NCI-H82 (cell line): ENCODE measurements at regions not wholly inside any gene's neighbourhood (a gene's known extent, or its start where the extent isn't known, plus 50 kb on each side); places are given as distances from the start of the nearest gene placed in this dataset.
"Not testable (repeated sequence)": the region's sequence is repeated elsewhere in the genome, so short reads cannot be mapped to it uniquely, and the experiment has no call there.

Experiments
- DNase-seq: peaks from one replicate; lab custom pipeline; 2025; lab: John Stamatoyannopoulos, UW

DNA sequence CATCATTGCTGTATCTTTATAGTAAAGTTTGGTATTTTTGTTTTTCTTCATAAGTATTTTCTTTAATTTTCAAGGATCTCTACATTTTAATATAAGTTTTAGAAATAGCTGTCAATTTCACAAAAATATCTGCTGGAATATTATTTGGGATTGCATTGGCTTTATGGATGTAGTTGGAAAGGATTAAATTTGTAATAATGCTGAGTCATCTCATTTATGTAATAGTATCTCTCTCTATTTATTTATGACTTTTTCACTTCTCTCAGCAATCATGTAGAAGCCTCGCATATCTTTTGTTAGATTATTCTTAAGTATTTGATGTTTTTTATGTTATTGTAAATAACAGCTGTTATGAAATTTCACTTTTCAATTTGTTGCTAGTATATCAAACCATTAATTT is 223.1 kb upstream of the POGK start:
- DNase-seq, result no peak

DNA sequence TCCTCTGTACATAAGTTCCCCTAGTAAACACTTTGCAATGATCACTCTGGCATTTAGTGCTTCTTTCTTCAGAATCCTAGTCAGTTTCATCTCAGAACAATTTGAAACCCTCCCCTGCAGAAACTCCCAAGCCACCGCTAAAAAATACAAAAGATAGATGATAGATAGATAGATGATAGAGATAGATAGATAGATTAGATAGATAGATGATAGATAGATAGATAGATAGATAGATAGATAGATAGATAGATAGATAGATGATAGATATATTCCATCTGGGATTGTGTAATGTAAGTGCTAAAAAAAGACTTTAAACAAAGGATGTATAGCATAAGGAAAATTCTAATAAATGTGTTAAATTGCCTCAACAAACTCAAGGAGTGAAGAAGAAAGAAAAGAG is 212.6 kb upstream of the POGK start:
- no peak for DNase-seq

DNA sequence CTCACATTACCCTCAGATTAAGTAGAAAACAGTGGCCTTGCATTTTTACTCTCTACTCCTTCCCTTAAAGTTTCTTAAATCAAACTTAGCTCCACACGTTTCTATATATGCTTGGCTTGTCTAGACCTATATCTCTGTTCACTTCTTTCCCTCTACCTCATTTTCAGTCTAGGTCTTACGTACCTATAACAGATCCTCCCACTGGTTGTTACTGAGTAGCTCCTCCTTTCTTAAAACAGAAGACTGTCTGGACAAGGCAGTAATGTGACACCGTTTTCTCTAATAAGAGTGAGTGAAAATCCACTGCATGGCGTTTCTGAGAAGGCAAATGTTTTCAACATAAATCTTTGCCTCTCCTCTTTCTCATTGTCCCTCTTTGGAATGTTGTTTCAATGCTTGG is 211.7 kb upstream of the POGK start:
- peak; percentile 7 for DNase-seq

DNA sequence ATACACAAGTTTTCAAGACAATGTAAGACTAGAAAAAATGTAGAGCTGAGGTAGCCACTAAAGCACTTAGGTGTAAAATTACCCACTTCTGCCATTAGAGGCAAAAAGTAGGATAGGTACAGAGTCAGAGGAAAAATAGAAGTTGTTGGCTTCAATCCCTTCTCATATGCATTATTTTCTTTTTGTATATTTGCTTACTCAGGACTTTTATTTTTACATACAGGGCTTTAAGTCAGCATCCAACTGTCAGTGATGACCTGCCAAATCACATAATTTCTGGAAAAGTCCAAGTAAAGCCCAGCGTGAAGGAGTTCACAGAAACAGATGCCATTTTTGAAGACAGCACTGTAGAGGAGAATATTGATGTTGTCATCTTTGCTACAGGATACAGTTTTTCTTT is 211.0 kb upstream of the POGK start:
- no peak for DNase-seq

DNA sequence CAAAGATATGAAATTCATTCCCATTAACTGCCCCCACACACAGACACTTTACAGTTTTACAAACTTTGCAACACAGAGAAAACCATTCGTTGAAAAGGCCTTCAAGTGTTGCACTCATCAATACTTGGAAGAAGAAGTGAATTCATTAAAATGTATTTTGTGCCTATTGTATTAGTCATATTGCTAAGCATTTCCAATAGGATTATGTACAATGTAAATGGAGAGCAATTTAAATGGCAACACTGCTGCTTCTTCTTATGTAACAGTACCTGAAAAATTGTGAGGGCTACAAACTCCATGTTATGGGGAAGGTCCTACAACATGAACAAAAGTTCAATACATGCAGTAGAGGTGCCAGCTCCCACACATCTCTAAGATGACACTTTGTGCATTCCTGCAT is 209.3 kb upstream of the POGK start:
- DNase-seq, result no peak

DNA sequence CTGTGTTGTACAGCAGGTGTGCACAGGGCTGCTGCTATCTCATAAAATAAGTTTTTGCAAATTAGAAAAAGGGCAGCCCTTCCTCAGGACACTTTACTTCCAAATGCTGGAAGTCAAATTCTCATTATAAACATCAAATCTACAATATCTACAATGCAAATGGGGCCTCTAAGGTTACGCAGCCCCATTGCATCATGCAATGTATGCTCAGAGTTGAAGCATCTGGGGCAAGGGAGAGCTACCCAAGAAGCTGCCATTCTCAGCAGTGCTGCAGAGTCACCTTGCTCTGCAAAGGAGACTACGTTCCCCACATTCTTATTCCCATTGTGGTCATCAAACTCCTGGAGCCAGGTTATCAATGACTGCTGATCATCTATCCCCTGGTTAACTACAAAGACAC is 208.9 kb upstream of the POGK start:
- DNase-seq, result no peak

DNA sequence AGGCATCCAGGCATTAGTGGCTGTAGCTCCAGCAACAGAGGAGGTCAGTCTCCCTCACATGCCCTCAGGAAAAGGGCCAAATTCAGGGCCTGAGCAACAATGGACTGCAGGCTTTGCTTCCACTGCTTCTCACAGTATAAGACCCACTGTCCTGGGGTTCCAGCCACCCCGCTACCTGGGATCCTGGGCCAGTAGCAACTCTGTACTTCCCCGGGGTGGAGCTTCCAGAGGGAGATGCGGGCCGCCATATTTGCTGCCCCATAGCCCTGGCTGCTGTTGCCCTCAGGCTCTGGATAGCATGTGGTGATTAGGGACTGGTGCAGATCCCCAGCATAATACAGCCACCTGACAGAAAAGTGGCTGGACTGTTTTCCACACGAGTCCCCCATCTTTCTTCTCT is 201.1 kb upstream of the POGK start:
- no peak for DNase-seq

DNA sequence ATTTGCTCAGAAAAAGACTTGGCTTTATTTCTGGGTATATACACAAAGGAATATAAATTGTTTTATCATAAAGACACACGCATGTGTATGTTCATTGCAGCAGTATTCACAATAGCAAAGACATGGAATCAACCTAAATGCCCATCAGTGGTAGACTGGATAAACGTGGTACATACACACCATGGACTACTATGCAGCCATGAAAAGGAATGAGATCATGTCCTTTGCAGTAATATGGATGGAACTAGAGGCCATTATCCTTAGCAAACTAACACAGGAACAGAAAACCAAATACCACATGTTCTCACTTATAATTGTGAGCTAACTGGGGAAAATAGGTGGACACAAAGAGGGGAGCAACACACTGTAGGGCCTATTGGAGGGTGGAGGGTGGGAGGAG is 182.0 kb upstream of the POGK start:
- DNase-seq, result not testable (repeated sequence)

DNA sequence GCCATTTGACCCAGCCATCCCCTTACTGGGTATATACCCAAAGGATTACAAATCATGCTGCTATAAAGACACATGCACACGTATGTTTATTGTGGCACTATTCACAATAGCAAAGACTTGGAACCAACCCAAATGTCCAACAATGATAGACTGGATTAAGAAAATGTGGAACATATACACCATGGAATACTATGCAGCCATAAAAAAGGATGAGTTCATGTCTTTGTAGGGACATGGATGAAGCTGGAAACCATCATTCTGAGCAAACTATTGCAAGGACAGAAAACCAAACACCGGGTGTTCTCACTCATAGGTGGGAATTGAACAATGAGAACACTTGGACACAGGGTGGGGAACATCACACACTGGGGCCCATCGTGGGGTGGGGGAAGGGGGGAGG is 172.5 kb upstream of the POGK start:
- not testable (repeated sequence) for DNase-seq

DNA sequence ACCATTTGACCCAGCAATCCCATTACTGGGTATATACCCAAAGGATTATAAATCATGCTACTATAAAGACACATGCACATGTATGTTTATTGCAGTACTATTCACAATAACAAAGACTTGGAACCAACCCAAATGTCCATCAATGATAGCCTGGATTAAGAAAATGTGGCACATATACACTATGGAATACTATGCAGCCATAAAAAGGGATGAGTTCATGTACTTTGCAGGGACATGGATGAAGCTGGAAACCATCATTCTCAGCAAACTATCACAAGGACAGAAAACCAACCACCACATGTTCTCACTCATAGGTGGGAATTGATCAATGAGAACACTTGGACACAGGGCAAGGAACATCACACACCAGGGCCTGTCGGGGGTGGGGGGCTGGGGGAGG is 171.7 kb upstream of the POGK start:
- DNase-seq, result not testable (repeated sequence)

DNA sequence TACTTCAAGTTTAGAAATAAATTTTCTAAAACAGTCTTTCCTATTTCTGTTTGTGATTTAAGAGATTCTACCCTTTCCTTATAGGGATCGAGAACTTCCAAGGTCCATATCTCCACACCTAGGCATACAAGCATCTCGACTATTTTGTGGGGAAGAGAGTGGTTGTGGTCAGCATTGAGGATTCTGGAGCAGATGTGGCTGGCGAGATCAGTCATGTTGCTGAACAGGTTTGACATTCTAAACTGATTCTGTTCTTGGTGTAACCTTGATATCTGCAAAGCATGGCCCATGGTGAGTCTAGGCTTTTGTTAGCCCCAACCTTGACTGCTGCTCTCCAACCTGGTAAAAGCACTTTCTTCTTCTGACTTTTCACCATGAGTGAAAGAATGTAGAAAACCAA is 167.6 kb upstream of the POGK start:
- no peak for DNase-seq

DNA sequence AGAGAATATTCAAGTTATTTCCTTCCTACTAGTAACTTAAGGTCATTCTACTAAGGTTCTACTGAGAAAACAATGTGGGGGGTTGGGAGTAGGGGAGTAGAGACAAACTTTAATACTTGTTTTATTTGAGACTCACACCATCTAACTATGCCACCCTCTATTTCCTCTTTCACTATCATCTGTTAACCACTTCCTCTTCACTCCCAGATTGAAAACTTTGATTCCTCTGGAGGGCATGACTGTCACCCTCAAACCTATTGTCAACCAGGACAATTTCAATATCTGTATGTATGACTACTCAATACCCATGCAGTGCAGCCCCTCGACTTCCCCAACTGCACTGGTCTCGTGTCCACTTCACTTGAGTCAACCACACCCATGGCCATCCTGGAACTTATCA is 165.6 kb upstream of the POGK start:
- no peak for DNase-seq

DNA sequence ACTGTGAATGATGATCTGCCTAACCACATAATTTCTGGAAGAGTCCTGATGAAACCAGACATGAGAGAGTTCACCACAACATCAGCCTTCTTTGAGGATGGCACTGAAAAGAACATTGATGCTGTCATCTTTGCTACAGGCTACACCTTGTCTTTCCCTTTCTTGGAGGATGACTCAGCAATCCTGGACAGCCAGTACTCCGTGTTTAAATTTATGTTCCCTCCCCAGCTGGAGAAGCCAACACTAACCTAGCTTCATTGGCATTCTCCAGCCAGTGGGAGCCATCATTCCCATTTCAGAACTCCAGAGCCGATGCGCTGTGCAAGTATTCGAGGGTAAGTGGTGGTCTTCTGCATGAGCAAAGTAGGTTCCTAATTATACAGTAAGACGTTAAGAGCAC is 164.1 kb upstream of the POGK start:
- DNase-seq, result no peak

DNA sequence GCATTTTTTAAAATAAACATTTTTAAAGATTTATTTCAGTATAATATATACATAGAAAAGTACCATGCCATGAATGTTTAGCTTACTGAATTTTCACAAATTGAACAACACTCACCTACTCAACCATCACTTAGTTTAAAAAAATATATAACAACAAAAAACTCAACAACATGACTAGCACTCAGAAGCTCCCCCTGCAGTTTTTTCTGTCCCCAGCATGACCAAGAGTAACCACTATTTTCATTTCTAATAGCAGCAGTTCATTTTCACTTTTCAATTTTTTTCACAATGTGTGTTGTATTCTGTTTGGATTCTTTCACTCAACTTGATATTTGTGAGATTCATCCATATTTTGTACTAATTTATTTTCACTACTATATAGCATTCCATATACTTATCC is 162.3 kb upstream of the POGK start:
- no peak for DNase-seq

DNA sequence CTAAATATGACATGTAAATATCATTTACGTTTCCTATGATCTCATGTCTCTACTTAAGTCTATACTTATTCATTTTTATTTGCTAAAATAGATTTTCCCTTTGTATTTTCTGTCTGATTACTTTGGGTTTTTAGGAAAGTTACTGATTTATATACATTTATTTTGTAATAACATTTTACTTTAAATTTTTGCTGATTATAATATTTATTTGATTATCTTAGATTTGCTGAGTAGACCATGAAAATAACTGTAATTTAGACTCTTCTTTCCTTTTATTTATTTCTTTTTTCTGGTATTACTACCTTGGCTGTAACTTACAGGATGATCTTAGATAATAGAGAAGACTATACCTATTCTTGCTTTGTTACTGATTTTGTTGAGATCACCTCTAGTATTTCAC is 159.9 kb upstream of the POGK start:
- DNase-seq, result no peak

DNA sequence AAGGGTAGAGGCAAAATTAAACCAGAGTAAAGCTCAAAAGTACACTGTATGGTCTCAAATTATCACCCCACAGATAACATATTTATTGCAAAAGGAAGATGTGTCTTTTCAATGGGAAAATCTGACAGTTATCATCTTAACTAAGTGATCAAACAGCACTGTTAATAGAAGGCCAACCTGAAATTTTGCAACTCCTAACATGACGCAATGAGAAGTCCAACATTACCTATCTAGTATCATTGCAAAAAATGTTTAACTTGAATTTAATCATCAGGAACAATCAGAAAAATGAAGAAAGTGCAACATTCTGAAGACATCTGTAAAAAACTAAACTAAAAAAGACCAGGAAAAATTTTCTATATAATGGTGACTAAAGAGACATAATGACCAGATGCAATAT is 156.7 kb upstream of the POGK start:
- no peak for DNase-seq

DNA sequence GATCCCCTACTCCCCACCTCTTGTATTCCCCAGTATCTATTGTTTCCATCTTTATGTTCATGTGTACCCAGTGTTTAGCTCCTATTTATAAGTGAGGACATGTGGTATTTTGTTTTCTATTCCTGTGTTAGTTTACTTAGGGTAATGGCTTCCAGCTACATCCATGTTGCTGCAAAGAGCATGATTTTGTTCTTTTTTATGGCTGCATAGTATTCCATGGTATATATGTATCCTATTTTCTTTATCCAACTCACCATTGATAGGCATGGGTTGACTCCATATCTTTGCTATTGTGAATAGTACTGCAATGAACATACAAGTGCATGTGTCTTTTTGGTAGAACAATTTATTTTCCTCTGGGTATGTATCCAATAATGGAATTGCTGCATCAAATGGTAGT is 154.6 kb upstream of the POGK start:
- not testable (repeated sequence) for DNase-seq

DNA sequence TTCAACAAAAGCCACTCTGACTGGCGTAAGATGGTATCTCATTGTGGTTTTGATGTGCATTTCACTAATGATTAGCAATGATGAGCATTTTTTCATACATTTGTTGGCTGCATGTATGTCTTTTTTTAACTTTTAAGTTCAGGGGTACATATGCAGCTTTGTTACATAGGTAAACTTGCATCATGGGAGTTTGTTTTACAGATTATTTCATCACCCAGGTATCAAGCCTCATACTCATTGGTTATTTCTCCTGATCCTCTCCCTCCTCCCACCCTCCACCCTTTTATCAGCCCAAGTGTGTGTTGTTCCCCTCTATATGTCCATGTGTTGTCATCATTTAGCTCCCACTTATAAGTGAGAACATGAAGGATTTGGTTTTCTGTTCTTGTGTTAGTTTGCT is 154.1 kb upstream of the POGK start:
- no peak for DNase-seq

DNA sequence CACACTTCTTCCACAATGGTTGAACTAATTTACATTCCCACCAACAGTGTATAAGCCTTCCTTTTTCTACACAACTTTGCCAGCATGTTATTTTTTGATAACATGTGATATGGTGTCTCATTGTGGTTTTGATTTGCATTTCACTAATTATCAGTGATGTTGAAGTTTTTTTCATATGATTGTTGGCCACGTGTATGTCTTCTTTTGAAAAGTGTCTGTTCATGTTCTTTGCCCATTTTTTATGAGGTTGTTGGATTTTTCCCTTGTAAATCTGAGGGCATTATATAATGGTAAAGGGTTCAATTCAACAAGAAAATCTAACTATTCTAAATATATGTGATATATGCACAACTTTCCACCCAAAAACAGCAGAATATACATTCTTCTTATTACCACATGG is 153.4 kb upstream of the POGK start:
- DNase-seq, result not testable (repeated sequence)

DNA sequence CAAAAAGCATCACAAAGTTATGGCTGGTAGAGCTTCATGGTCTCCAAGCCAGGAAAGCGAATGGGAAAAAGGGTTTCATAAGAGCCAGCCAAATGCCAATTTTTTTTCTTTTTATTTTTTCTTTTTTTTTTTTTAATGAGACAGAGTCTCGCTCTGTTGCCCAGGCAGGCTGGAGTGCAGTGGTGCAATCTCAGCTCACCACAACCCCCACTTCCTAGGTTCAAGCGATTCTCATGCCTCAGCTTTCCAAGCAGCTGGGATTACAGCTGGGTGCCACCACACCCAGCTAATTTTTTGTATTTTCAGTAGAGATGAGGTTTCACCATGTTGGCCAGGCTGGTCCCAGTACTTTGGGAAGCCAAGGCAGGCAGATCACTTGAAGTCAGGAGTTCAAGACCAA is 148.7 kb upstream of the POGK start:
- DNase-seq, result not testable (repeated sequence)

DNA sequence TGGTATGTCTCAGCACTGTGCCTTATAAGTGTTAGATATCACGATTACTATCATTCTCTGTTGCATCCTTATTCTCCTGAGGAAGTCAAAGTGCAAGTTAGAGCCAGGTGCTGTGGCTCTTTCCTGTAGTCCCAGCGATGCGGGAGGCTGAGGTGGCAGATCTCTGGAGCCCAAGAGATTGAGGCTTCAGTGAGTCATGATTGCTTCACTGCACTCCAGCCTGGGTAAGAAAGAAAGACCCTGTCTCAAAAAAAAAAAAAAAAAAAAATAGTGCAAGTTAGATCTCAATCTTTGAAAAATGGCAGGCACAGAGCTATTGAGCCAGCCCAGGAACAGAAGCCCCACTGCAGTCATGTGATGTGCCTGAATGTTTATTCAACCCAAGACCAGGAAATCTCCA is 147.8 kb upstream of the POGK start:
- DNase-seq, result no peak

DNA sequence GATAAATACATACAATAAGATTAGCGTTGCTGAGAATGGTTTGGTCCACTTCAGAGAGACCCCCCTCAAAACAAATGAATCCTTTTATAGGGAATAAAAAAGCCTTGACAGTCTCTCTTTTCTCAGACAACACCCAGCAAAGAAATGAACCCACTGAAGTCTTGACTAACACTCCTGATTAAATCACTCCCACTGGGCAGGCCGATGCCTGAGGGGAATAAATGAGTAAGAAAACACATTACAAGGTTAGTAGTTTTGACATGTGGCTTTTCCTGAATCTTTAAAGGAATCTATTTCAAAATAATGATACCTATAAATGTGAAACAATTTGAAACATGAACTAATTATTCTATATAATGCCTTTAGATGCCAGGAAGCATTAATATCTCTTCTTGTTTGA is 146.9 kb upstream of the POGK start:
- no peak for DNase-seq

DNA sequence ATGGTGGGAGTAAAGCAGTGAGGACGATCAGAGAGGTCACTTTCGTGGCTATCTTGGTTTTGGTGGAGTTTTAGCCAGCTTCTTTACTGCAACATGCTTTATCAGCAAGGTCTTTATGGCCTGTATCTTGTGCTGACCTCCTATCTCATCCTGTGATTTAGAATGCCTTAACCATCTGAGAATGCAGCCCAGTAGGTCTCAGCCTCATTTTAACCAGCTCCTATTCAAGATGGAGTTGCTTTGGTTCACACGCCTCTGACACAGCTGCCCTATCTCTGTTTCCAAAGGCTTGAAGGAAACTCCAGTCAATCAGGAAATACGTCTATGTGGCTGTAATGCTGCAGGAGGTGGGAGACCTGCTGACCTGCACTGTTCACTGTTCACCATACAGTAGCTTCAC is 146.1 kb upstream of the POGK start:
- no peak for DNase-seq

DNA sequence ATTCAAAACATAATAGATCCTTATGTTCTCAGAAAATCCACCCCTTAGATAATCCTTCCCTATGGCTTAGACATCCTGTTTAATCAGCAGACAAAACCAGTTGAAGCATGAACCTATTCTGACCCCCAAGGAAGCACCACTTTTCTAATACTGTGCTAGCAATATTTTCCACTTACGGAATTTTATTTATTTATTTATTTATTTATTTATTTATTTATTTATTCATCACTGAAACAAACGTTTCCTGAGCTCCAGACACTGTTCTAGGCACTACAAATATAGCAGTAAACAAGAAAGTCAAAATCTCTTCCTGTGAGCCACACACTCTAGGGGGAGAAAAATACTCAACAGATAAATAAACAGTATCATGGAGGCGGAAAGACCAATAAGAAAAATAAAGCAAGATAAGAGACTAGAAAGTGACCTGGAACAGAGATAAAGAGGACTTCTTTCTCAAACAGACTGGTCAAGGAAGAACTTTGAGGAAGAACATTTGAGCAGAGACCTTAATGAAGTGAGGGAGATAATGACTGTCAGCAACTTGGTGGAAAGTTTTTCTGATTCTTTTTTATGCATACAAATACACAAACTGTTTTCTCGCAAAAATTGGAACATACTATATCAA is 145.5 kb upstream of the POGK start:
- DNase-seq, result peak; percentile 26

DNA sequence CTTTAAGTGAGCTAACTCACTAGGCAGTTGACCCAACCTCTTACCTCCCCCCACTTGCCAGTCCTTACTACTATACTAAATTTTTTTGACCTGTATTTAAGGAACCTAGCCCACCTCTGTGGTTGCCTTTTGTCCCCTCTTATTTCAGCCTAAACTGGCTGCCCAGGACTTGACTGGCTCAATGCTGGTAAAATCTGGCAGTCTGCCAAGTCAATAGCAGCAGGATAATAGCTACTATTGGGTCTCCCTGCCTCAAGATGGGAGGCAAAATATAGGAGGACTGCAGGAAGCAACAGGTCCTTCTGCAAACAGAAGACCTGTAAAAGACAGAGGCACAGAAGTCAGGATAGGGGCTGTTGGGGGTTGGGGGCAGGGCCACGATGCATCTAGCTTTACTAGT is 144.2 kb upstream of the POGK start:
- DNase-seq, result peak; percentile 86
